Skeletal muscle satellite cell (primary cell): ENCODE measurements at regions not wholly inside any gene's neighbourhood (a gene's known extent, or its start where the extent isn't known, plus 50 kb on each side); places are given as distances from the start of the nearest gene placed in this dataset.
"Not testable (repeated sequence)": the region's sequence is repeated elsewhere in the genome, so short reads cannot be mapped to it uniquely, and the experiment has no call there.

Experiments
- H3K27me3 ChIP-seq: 2 replicates; pipeline ENCODE4 v1.7.0; 2013; ENCODE audit warnings: low read length; ENCODE audit not compliant: control insufficient read depth, insufficient read depth
- H3K36me3 ChIP-seq: 2 replicates; pipeline ENCODE4 v1.7.0; 2013; ENCODE audit warnings: mild to moderate bottlenecking, control low read depth, low read length; ENCODE audit not compliant: insufficient read depth
- H3K4me1 ChIP-seq: 2 replicates; pipeline ENCODE4 v1.7.0; 2013; ENCODE audit warnings: low read length; ENCODE audit not compliant: control insufficient read depth, insufficient read depth
- H3K4me2 ChIP-seq: 2 replicates; pipeline ENCODE4 v1.7.0; 2013; ENCODE audit warnings: mild to moderate bottlenecking, low read length
- H3K4me3 ChIP-seq: 2 replicates; pipeline ENCODE4 v1.7.0; 2013; ENCODE audit warnings: low read length
- H3K9ac ChIP-seq: 2 replicates; pipeline ENCODE4 v1.7.0; 2013; ENCODE audit warnings: mild to moderate bottlenecking, low read depth, low read length, moderate library complexity
- H3K9me3 ChIP-seq: replicated peaks from 2 replicates; pipeline ENCODE4 v1.7.0; 2013; ENCODE audit warnings: mild to moderate bottlenecking, control low read depth, low read length

GRCh38 chr2:211203986-211204385 is 647.6 kb downstream of the CPS1 start:
- Histone ChIP-seq H3K27me3 (no peaks in the 10 kb centered on the region), H3K4me3 (no peak overlapping the region), H3K9ac (no peak overlapping the region), H3K4me1 (no peaks in the 10 kb centered on the region), H3K4me2 (no peak overlapping the region), H3K36me3 (no peaks in the 10 kb centered on the region), H3K9me3 (no peaks in the 10 kb centered on the region)

GRCh38 chr2:211204456-211204855 is 648.1 kb downstream of the CPS1 start:
- H3K9me3 ChIP-seq: no peaks in the 10 kb centered on the region
- no peak overlapping the region for H3K4me3 ChIP-seq
- H3K9ac ChIP-seq: no peak overlapping the region
- H3K4me1 ChIP-seq: no peaks in the 10 kb centered on the region
- no peaks in the 10 kb centered on the region for H3K36me3 ChIP-seq
- H3K27me3 ChIP-seq: no peaks in the 10 kb centered on the region
- H3K4me2 ChIP-seq: no peak overlapping the region

- Histone ChIP-seq H3K4me1 (no peaks in the 10 kb centered on the region), H3K4me2 (no peak overlapping the region), H3K36me3 (no peaks in the 10 kb centered on the region), H3K27me3 (no peaks in the 10 kb centered on the region), H3K9me3 (no peaks in the 10 kb centered on the region), H3K4me3 (no peak overlapping the region), H3K9ac (no peak overlapping the region)
These were observed 648.5 kb downstream of the CPS1 start for GRCh38 chr2:211204902-211205301.

GRCh38 chr2:211205358-211205757 is 649.0 kb downstream of the CPS1 start:
- no peak overlapping the region for H3K4me3 ChIP-seq
- H3K4me1 ChIP-seq: no peaks in the 10 kb centered on the region
- H3K36me3 ChIP-seq: no peaks in the 10 kb centered on the region
- no peak overlapping the region for H3K4me2 ChIP-seq
- H3K9ac ChIP-seq: no peak overlapping the region
- H3K9me3 ChIP-seq: no peaks in the 10 kb centered on the region
- no peaks in the 10 kb centered on the region for H3K27me3 ChIP-seq

- Histone ChIP-seq H3K4me2 (no peak overlapping the region), H3K4me1 (no peaks in the 10 kb centered on the region), H3K9ac (no peak overlapping the region), H3K9me3 (no peaks in the 10 kb centered on the region), H3K27me3 (no peaks in the 10 kb centered on the region), H3K4me3 (no peak overlapping the region), H3K36me3 (no peaks in the 10 kb centered on the region)
These were observed 649.4 kb downstream of the CPS1 start for GRCh38 chr2:211205836-211206235.

- no peak overlapping the region for H3K4me2 ChIP-seq
- H3K27me3 ChIP-seq: no peaks in the 10 kb centered on the region
- H3K4me1 ChIP-seq: no peaks in the 10 kb centered on the region
- no peak overlapping the region for H3K4me3 ChIP-seq
- H3K9me3 ChIP-seq: no peaks in the 10 kb centered on the region
- H3K36me3 ChIP-seq: no peaks in the 10 kb centered on the region
- H3K9ac ChIP-seq: no peak overlapping the region
These were observed 659.8 kb downstream of the CPS1 start for GRCh38 chr2:211216221-211216620.

- not testable (repeated sequence) for H3K9ac ChIP-seq, H3K4me2 ChIP-seq, H3K36me3 ChIP-seq, H3K4me1 ChIP-seq, H3K9me3 ChIP-seq, H3K4me3 ChIP-seq, H3K27me3 ChIP-seq
These were observed 663.1 kb downstream of the CPS1 start for GRCh38 chr2:211219548-211219947.

- Histone ChIP-seq H3K36me3 (no peaks in the 10 kb centered on the region), H3K9me3 (no peaks in the 10 kb centered on the region), H3K4me1 (no peaks in the 10 kb centered on the region), H3K4me3 (no peak overlapping the region), H3K4me2 (no peak overlapping the region), H3K27me3 (no peaks in the 10 kb centered on the region), H3K9ac (no peak overlapping the region)
These were observed 669.4 kb downstream of the CPS1 start for GRCh38 chr2:211225784-211226183.

GRCh38 chr2:211228559-211228958 is 672.2 kb downstream of the CPS1 start:
- Histone ChIP-seq H3K4me3 (no peak overlapping the region), H3K4me1 (no peaks in the 10 kb centered on the region), H3K36me3 (no peaks in the 10 kb centered on the region), H3K27me3 (no peaks in the 10 kb centered on the region), H3K9ac (no peak overlapping the region), H3K9me3 (no peaks in the 10 kb centered on the region), H3K4me2 (no peak overlapping the region)

GRCh38 chr2:211237586-211238275 is 681.3 kb downstream of the CPS1 start:
- Histone ChIP-seq H3K4me3 (no peak overlapping the region), H3K36me3 (no peaks in the 10 kb centered on the region), H3K4me1 (no peaks in the 10 kb centered on the region), H3K9me3 (no peaks in the 10 kb centered on the region), H3K9ac (no peak overlapping the region), H3K27me3 (no peaks in the 10 kb centered on the region), H3K4me2 (no peak overlapping the region)

GRCh38 chr2:211241891-211242290 is 685.5 kb downstream of the CPS1 start:
- no peak overlapping the region for H3K4me3 ChIP-seq
- no peaks in the 10 kb centered on the region for H3K27me3 ChIP-seq
- no peaks in the 10 kb centered on the region for H3K36me3 ChIP-seq
- H3K9ac ChIP-seq: no peak overlapping the region
- H3K4me1 ChIP-seq: no peaks in the 10 kb centered on the region
- no peaks in the 10 kb centered on the region for H3K9me3 ChIP-seq
- H3K4me2 ChIP-seq: no peak overlapping the region

- Histone ChIP-seq H3K9me3 (no peaks in the 10 kb centered on the region), H3K27me3 (no peaks in the 10 kb centered on the region), H3K4me1 (no peaks in the 10 kb centered on the region), H3K4me2 (no peak overlapping the region), H3K4me3 (no peak overlapping the region), H3K36me3 (no peaks in the 10 kb centered on the region), H3K9ac (no peak overlapping the region)
These were observed 691.4 kb downstream of the CPS1 start for GRCh38 chr2:211247751-211248150.
